Mucosa of gallbladder (tissue), 1 donor: ENCODE measurements at regions not wholly inside any gene's neighbourhood (a gene's known extent, or its start where the extent isn't known, plus 50 kb on each side); places are given as distances from the start of the nearest gene placed in this dataset.
"Not testable (repeated sequence)": the region's sequence is repeated elsewhere in the genome, so short reads cannot be mapped to it uniquely, and the experiment has no call there.

Experiments used
- DNase-seq: peaks from one replicate; pipeline ENCODE4 v3.0.0-alpha.2; 2020; ENCODE audit warnings: low spot score
- donor health status: DM: no; HTN: no; CAD: no.

- no peak for DNase-seq
Measured at GRCh38 chr12:73517859-73518258, 1019.8 kb upstream of the ATXN7L3B start.

GRCh38 chr12:73529231-73529630 lies 1008.4 kb upstream of the ATXN7L3B start:
- DNase-seq: no peak

GRCh38 chr12:73529954-73530353 lies 1007.7 kb upstream of the ATXN7L3B start:
- DNase-seq: no peak

- no peak for DNase-seq
Measured at GRCh38 chr12:73531752-73532151, 1005.9 kb upstream of the ATXN7L3B start.

GRCh38 chr12:73547421-73547820 lies 990.2 kb upstream of the ATXN7L3B start:
- DNase-seq: no peak

DNA sequence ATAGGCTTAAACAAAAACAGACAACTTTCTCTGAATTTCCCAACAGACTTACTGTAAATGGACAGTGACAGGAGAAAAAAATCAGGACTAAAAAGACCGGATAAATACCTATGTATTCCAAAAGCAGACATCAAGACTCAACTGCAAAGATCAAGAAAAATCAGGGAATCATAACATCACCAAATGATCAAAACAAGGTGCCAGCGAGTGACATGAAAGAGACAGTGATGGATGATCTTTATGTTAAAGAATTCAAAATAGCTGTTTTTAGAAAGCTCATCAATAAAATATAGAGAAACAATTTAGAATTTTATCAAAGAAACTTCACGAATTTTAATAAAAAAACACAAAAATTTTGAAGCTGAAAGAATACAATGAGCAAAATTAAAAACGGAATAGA lies 952.5 kb upstream of the ATXN7L3B start:
- DNase-seq: no peak

DNA sequence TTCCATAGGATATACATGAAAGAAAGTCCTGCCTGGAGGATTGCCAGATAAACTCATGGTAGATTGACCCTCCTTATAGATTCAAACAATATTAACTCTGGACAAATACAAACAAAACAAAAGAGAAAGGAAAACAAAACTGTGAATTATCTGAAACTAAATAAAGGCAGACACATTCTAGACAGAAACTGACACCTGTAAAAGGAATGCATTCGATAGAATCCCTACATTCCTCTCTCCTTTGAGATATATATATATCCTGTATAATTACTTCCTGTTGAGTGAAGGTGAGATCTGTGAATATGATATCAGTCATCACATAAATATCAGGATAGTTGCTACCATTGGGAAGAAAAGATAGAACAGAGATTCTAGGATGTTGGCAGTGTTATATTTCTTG lies 948.4 kb upstream of the ATXN7L3B start:
- no peak for DNase-seq

DNA sequence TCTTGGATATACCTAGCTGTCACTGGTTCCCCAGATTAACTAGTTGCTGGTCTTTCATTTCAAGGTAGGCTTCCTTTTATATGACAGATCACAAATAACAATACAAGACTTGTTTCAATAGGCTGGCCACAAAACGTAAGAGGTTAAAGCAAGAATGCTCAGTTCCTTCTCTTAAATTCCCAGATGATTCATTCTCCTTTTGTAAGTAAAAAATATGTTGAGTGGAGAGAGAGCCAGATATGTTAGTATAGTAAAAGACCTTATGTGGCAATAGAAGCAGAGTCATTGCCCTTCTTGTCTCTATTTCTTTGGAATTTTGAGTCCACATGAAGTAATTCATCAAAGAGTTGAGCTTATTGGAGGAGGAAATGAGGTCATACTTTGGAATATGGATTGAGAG lies 939.0 kb upstream of the ATXN7L3B start:
- no peak for DNase-seq

DNA sequence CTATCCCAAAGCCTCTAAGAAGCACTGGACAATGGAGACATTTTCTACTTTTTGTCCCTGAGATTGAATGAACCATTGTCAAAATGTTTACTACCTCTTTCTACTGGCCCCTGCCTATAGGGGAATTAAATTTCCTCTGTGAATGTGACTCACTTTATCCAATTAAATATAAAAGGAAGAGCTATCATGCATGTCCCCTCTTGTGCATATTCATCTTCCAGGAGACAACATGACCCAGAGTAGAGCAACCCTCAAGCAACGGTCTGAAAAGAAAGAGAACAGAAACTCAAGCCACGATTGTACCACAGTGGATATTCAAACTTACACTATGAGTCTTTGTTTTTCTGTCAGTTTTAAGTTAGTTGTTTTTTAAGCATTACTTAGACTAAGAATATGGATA lies 938.4 kb upstream of the ATXN7L3B start:
- DNase-seq: no peak

- not testable (repeated sequence) for DNase-seq
Measured at GRCh38 chr12:73605925-73606324, 931.7 kb upstream of the ATXN7L3B start.

DNA sequence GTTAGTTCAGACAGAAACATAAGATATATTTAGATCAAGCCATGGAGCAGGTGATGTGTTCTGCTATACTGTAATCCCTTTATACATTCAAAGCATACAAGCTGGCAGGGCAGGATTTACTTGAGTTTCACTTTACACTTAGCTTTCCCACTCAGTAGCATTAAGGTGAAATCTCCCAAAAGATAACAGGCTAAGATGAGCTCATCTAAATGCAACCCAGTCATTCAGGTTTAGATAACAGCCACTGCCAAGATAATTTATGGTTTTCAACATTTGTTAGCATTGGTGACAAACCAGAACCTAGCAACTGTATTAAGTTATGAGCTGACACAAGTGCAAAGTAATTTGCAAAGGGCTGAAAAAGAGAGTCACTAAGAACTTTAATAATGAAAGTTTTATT lies 925.1 kb upstream of the ATXN7L3B start:
- no peak for DNase-seq

GRCh38 chr12:73623421-73623820 lies 914.2 kb upstream of the ATXN7L3B start:
- no peak for DNase-seq

DNA sequence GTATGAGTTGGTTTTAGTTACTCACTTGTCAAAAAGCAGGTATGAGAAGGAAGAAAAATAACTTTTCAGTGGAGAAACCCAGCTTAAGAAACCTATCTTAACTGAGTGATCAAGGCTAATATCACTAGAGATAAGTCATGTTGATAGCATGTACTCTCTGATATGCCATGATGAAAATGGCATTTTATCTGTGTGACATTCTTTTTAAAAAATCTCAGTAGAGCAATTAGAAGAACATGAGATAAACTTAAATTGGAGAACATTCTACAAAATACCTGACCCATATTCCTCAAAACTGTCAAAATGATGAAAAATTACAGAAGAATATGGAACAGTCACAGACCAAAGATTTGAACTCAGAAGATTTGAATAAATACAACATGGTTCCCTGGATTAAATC lies 912.4 kb upstream of the ATXN7L3B start:
- no peak for DNase-seq

GRCh38 chr12:73629171-73629570 lies 908.5 kb upstream of the ATXN7L3B start:
- DNase-seq: no peak

DNA sequence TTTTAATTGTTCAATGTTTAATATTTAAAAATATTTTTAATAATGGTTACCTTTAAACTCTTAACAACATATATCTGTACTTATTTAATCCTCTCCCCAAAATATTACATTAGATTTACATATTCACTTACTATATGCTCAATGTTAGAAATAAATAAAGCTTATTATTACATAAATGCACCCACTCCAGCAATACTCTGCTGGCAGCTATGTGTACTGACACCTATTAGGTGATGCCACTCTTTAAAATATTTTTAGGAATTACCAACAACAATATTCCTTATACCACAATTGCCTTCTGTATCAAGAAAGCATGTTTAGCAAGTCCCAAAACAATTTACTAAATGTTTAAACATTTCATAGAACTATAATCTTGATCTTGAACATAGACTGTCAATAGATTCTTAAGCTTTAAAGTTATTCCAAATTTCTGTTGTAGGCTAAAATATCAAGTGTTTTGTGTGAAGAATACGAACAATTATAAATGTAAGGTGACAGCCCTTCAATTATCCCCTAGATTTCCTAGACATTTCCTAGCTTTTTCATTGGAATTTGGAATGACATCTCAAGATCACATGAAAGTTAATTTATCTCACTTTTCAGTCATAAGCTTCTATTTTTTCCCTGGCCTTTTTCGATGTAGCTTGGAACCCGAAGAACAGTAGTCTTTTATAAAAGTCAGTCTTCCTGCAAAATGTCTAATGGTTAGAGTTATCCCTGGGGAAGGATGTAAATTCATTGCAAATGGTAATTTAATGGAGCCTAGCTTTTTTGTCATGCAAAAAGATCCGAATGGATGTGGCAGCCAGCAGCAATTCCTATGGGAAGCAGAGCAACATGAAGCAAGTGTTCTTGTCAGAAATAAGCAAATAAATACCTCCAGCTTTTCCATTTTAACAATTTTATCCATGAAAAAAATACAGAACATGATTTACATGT lies 907.5 kb upstream of the ATXN7L3B start:
- DNase-seq: no peak

GRCh38 chr12:73632191-73632590 lies 905.4 kb upstream of the ATXN7L3B start:
- DNase-seq: no peak

- no peak for DNase-seq
Measured at GRCh38 chr12:73632661-73633060, 905.0 kb upstream of the ATXN7L3B start.

GRCh38 chr12:73639397-73639796 lies 898.2 kb upstream of the ATXN7L3B start:
- not testable (repeated sequence) for DNase-seq

DNA sequence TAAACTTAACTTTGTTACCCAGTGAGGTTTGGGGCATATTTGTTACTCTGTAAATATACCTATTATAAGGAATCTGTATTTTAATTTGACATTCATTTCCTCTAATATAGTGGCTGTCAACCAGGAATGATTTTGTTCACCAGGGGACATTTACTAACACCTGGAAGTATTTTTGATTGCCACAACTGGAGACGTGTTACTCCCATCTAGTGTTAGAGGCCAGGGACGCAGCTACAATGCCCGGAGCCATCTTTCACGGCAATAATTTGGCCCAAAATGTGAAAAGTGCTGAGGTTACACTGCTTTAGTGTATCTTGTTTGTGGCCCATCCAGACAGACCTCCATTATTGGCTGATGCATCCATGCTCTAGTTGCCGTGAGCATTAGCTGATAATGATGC lies 881.3 kb upstream of the ATXN7L3B start:
- DNase-seq: no peak

GRCh38 chr12:73659802-73660201 lies 877.8 kb upstream of the ATXN7L3B start:
- no peak for DNase-seq

DNA sequence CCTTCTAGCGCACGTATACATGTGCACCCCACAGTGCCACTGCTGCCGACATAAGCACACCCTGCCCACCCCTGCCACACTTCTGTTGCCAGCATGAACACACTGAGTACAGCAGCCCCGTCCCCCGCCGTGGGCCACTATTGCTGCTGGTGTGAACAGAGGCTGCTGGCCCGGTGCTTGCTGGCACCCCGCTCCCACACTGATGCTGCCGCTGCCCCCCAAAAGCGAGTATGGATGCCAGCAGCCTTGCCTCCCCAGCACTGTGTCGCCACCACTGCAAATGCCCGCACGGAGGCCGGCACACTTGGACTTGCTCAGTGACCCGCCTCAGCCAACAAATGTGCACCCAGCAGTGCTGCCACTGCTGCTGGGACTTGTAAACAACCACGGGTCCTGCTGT lies 872.4 kb upstream of the ATXN7L3B start:
- no peak for DNase-seq

GRCh38 chr12:73671550-73671949 lies 866.1 kb upstream of the ATXN7L3B start:
- DNase-seq: not testable (repeated sequence)

- DNase-seq: no peak
Measured at GRCh38 chr12:73677520-73678291, 859.9 kb upstream of the ATXN7L3B start.
